Trophoblast cell (in vitro differentiated cells and primary cell): ENCODE measurements at regions not wholly inside any gene's neighbourhood (a gene's known extent, or its start where the extent isn't known, plus 50 kb on each side); places are given as distances from the start of the nearest gene placed in this dataset.

Experiments
- DNase-seq, 2 donors: peaks; one replicate each; pipeline ENCODE4 v3.0.0-alpha.2; 2016
- H2AFZ ChIP-seq: 2 replicates; pipeline ENCODE4 v1.6.1; 2013; ENCODE audit warnings: low read length, moderate library complexity, mild to moderate bottlenecking; ENCODE audit not compliant: insufficient read depth, poor library complexity
- H2AK5ac ChIP-seq: 2 replicates; pipeline ENCODE4 v1.6.1; 2013; ENCODE audit warnings: mild to moderate bottlenecking, low read length
- H2BK120ac ChIP-seq: 2 replicates; pipeline ENCODE4 v1.6.1; 2013; ENCODE audit warnings: low read length, mild to moderate bottlenecking, moderate library complexity; ENCODE audit not compliant: insufficient read depth, poor library complexity
- H2BK12ac ChIP-seq: 2 replicates; pipeline ENCODE4 v1.6.1; 2013; ENCODE audit warnings: mild to moderate bottlenecking, low read length, moderate library complexity
- H2BK5ac ChIP-seq: 2 replicates; pipeline ENCODE4 v1.6.1; 2013; ENCODE audit warnings: low read length, low read depth, moderate library complexity, mild to moderate bottlenecking; ENCODE audit not compliant: poor library complexity
- H3K14ac ChIP-seq: 2 replicates; pipeline ENCODE4 v1.6.1; 2013; ENCODE audit warnings: mild to moderate bottlenecking, low read length
- H3K18ac ChIP-seq: 2 replicates; pipeline ENCODE4 v1.6.1; 2013; ENCODE audit warnings: mild to moderate bottlenecking, low read length
- H3K23ac ChIP-seq: 2 replicates; pipeline ENCODE4 v1.6.1; 2013; ENCODE audit warnings: low read length
- H3K27ac ChIP-seq: 2 replicates; pipeline ENCODE4 v1.5.1; 2013; ENCODE audit warnings: low read depth, mild to moderate bottlenecking, inconsistent platforms, low read length, moderate library complexity
- H3K27me3 ChIP-seq: 2 replicates; pipeline ENCODE4 v1.6.1; 2013; ENCODE audit warnings: inconsistent platforms, mild to moderate bottlenecking, low read length, moderate library complexity; ENCODE audit not compliant: insufficient read depth
- H3K36me3 ChIP-seq, 2 experiments: 1 replicate in 1 of 2; 2 replicates in 1 of 2; pipeline ENCODE4 v1.6.1; 2013; ENCODE audit warnings: low read length in 2 of 2, mild to moderate bottlenecking in 2 of 2, moderate library complexity in 1 of 2; ENCODE audit not compliant: insufficient read depth in 2 of 2, control insufficient read depth in 1 of 2
- H3K4ac ChIP-seq: 2 replicates; pipeline ENCODE4 v1.6.1; 2013; ENCODE audit warnings: low read depth, mild to moderate bottlenecking, low read length, moderate library complexity
- H3K4me1 ChIP-seq, 2 experiments: 1 replicate in 1 of 2; 2 replicates in 1 of 2; pipeline ENCODE4 v1.6.1; 2013; ENCODE audit warnings: low read length in 2 of 2, mild to moderate bottlenecking in 2 of 2, moderate library complexity in 1 of 2; ENCODE audit not compliant: insufficient read depth in 2 of 2, control insufficient read depth in 1 of 2
- H3K4me2 ChIP-seq: 2 replicates; pipeline ENCODE4 v1.6.1; 2013; ENCODE audit warnings: inconsistent platforms, mild to moderate bottlenecking, low read length, moderate library complexity
- H3K4me3 ChIP-seq: 2 replicates; pipeline ENCODE4 v1.5.1; 2013; ENCODE audit warnings: mild to moderate bottlenecking, low read depth, low read length, inconsistent platforms
- H3K79me1 ChIP-seq: one replicate; pipeline ENCODE4 v1.6.1; 2013; ENCODE audit warnings: low read length
- H3K79me2 ChIP-seq: 2 replicates; pipeline ENCODE4 v1.6.1; 2013; ENCODE audit warnings: low read length, mild to moderate bottlenecking; ENCODE audit not compliant: control insufficient read depth, insufficient read depth, poor library complexity
- H3K9ac ChIP-seq: 2 replicates; pipeline ENCODE4 v1.6.1; 2013; ENCODE audit warnings: mild to moderate bottlenecking, low read length
- H3K9me3 ChIP-seq: 2 replicates; pipeline ENCODE4 v1.6.1; 2013; ENCODE audit warnings: low read depth, mild to moderate bottlenecking, control low read depth, inconsistent platforms, low read length; ENCODE audit not compliant: insufficient read depth
- H4K12ac ChIP-seq: 2 replicates; pipeline ENCODE4 v1.6.1; 2013; ENCODE audit warnings: low read depth, mild to moderate bottlenecking, low read length, moderate library complexity
- H4K8ac ChIP-seq: 2 replicates; pipeline ENCODE4 v1.6.1; 2013; ENCODE audit warnings: low read depth, mild to moderate bottlenecking, low read length, moderate library complexity
- H4K91ac ChIP-seq: one replicate; pipeline ENCODE4 v1.6.1; 2013; ENCODE audit warnings: low read depth, mild to moderate bottlenecking, low read length, moderate library complexity
- WGBS: extraction: QIAGEN DNeasy Blood & Tissue Kit; methylation state at CpG from one replicate; pipeline ENCODE4 v1.1.7; 2013; ENCODE audit warnings: missing lambda C conversion rate; ENCODE audit not compliant: insufficient read length, insufficient coverage; ENCODE audit errors: extremely low coverage; 5-methylcytosine and 5-hydroxymethylcytosine counted together

DNA sequence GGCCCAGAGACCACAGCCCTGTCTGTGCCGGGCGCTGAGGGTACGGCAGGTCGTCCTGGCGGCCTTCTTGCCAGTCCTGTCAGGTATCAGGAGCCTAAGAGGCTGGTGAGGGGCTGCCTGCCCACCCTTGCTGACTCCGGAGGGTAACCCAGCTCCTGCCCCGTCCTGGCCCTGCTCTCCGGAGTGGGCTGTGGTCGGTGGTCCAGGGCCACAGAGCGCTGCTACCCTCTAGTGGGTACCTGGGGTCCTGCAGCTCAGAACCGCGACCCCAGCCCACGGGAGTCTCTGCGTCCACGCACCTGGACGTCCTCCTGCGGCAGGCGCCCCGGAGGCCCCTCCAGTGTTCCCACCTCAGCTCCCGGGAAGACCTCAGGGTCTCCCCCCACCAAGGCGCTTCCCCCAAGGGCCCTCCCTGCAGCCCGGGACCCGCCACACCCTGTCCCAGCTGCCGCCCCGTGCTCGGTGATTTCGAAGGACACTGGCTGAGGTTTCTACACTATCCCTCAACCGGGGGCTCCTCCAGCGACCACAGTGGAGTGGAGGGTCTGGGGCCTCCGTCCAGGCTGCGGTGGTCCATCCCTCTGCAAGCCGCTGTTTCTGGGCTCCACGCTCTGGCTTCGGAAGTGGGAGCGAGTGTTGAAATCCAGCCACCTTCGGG lies 75.9 kb upstream of the FBRSL1 start:
- Histone ChIP-seq H4K8ac (no peak overlapping the region), H2BK5ac (no peak overlapping the region), H3K79me1 (no peaks in the 10 kb centered on the region), H2BK120ac (no peak overlapping the region), H3K4ac (no peak overlapping the region), H3K23ac (no peak overlapping the region), H3K27ac (no peak overlapping the region), H4K91ac (no peak overlapping the region), H3K18ac (no peak overlapping the region), H2AFZ (no peak overlapping the region), H3K4me2 (no peak overlapping the region), H3K27me3 (no peaks in the 10 kb centered on the region), H4K12ac (no peak overlapping the region), H3K4me3 (no peak overlapping the region), H3K9me3 (peaks cover 3% of the 10 kb centered on the region), H3K14ac (no peak overlapping the region), H2AK5ac (no peak overlapping the region), H3K36me3 (no peaks in the 10 kb centered on the region), H2BK12ac (no peak overlapping the region), H3K79me2 (no peaks in the 10 kb centered on the region), H3K4me1 (no peaks in the 10 kb centered on the region), H3K9ac (no peak overlapping the region)
- DNase-seq: no peak
- no CpG with 5 or more reads among the region's 36 CpGs for WGBS

DNA sequence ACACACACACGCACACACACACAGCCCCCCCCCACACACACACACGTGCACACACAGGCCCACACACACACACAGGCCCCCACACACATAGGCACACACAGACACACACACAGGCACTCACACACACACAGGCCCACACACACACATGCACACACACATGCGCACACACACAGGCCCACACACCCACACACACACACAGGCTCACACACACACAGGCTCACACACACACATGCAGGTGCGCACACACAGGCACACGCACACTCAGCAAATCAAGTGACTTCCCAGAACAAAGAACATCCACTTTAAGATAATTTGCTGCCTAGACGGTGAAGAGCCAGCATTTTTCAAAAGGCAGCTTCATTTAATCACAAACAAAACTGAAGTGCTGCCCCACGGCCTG lies 78.5 kb upstream of the FBRSL1 start:
- Histone ChIP-seq H2BK5ac (no peak overlapping the region), H3K79me1 (no peaks in the 10 kb centered on the region), H3K36me3 (no peaks in the 10 kb centered on the region), H3K4me1 (no peaks in the 10 kb centered on the region), H3K27me3 (no peaks in the 10 kb centered on the region), H3K4ac (no peak overlapping the region), H3K4me2 (no peak overlapping the region), H3K79me2 (no peaks in the 10 kb centered on the region), H3K9me3 (peaks cover 7% of the 10 kb centered on the region), H2AFZ (no peak overlapping the region), H2BK12ac (no peak overlapping the region), H3K14ac (no peak overlapping the region), H3K9ac (no peak overlapping the region), H4K91ac (no peak overlapping the region), H3K27ac (no peak overlapping the region), H4K12ac (no peak overlapping the region), H4K8ac (no peak overlapping the region), H2BK120ac (no peak overlapping the region), H3K18ac (no peak overlapping the region), H3K4me3 (peak overlapping the region; percentile 45), H3K23ac (no peak overlapping the region), H2AK5ac (no peak overlapping the region)
- DNase-seq: peak in 1 of 2 donors; percentile 18
- no CpG with 5 or more reads among the region's 7 CpGs for WGBS

DNA sequence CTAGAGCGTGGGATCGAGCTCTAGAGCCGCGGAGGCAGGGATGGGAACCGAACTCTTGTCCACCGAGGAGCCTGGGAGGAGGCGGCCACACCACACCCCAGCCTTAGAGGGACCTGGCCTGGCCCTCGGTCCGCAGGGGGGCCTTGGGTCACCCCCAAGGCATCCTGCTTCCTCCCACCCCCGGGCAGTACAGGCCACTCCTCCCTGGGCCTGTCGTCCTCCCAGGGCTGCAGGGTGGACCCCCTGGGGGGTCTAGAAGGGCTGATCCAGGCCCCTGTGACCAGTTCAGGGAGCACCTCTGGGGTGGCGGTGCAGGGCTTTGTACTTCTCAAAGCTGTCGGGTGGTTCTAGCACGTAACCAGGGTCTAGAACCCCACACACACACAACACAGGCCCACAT lies 79.1 kb upstream of the FBRSL1 start:
- no peak overlapping the region for H2BK5ac ChIP-seq
- no peak overlapping the region for H4K12ac ChIP-seq
- no peak overlapping the region for H3K14ac ChIP-seq
- no peak overlapping the region for H2BK12ac ChIP-seq
- no peaks in the 10 kb centered on the region for H3K79me1 ChIP-seq
- H4K91ac ChIP-seq: no peak overlapping the region
- no peaks in the 10 kb centered on the region for H3K27me3 ChIP-seq
- WGBS: no CpG with 5 or more reads among the region's 14 CpGs
- H3K9ac ChIP-seq: no peak overlapping the region
- no peak overlapping the region for H3K27ac ChIP-seq
- H3K4me2 ChIP-seq: no peak overlapping the region
- no peak for DNase-seq
- H3K9me3 ChIP-seq: peaks cover 7% of the 10 kb centered on the region
- no peaks in the 10 kb centered on the region for H3K4me1 ChIP-seq
- no peak overlapping the region for H3K23ac ChIP-seq
- no peak overlapping the region for H3K4ac ChIP-seq
- H3K36me3 ChIP-seq: no peaks in the 10 kb centered on the region
- no peaks in the 10 kb centered on the region for H3K79me2 ChIP-seq
- no peak overlapping the region for H4K8ac ChIP-seq
- H3K4me3 ChIP-seq: no peak overlapping the region
- no peak overlapping the region for H3K18ac ChIP-seq
- H2AFZ ChIP-seq: no peak overlapping the region
- no peak overlapping the region for H2BK120ac ChIP-seq
- H2AK5ac ChIP-seq: no peak overlapping the region

DNA sequence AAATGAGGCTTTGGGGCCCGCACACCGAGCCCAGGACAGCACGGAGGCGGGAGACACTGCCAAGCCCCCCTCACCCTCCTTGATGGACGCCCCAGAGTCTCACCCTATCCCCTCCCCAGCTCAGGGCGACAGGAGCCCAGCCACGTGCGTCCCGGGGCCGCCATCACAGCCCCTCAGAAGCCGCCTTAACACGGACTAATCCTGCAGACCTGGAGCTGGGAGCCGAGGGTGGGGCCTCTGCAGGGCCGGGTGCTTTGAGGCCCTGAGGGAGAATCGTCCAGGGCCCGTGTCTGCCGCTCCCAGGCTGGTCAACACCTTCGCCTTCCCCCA lies 79.7 kb upstream of the FBRSL1 start:
- no peaks in the 10 kb centered on the region for H3K27me3 ChIP-seq
- no peak overlapping the region for H4K12ac ChIP-seq
- no peaks in the 10 kb centered on the region for H3K79me1 ChIP-seq
- no peak overlapping the region for H3K18ac ChIP-seq
- no peak overlapping the region for H2AK5ac ChIP-seq
- no peaks in the 10 kb centered on the region for H3K79me2 ChIP-seq
- no peak overlapping the region for H3K23ac ChIP-seq
- no peaks in the 10 kb centered on the region for H3K36me3 ChIP-seq
- H2BK12ac ChIP-seq: no peak overlapping the region
- H3K9me3 ChIP-seq: peaks cover 7% of the 10 kb centered on the region
- no peak overlapping the region for H3K14ac ChIP-seq
- no peak overlapping the region for H2BK120ac ChIP-seq
- DNase-seq: no peak
- H3K9ac ChIP-seq: no peak overlapping the region
- no peak overlapping the region for H3K4me2 ChIP-seq
- H3K4me1 ChIP-seq: no peaks in the 10 kb centered on the region
- no peak overlapping the region for H3K27ac ChIP-seq
- WGBS: no CpG with 5 or more reads among the region's 18 CpGs
- no peak overlapping the region for H3K4ac ChIP-seq
- H2AFZ ChIP-seq: no peak overlapping the region
- H3K4me3 ChIP-seq: no peak overlapping the region
- no peak overlapping the region for H2BK5ac ChIP-seq
- no peak overlapping the region for H4K8ac ChIP-seq
- H4K91ac ChIP-seq: no peak overlapping the region
